Keratinocyte (primary cell): ENCODE measurements at regions not wholly inside any gene's neighbourhood (a gene's known extent, or its start where the extent isn't known, plus 50 kb on each side); places are given as distances from the start of the nearest gene placed in this dataset.

ENCODE experiments used
- EZH2 ChIP-seq: IDR thresholded peaks from one replicate; pipeline ENCODE4 v1.6.1; 2012; ENCODE audit warnings: inconsistent platforms, mild to moderate bottlenecking, low read length, moderate library complexity
- TF ChIP-seq, protein P1 (sequence below), 3 experiments: IDR thresholded peaks in 1 of 3; conservative IDR thresholded peaks in 1 of 3; optimal IDR thresholded peaks in 1 of 3; 2 replicates in 2 of 3; 3 replicates in 1 of 3; pipeline versions ENCODE3 to v1.5.1; 2011; ENCODE audit warnings: low read length in 3 of 3, mild to moderate bottlenecking in 3 of 3, moderate library complexity in 2 of 3, control low read depth in 1 of 3, inconsistent platforms in 1 of 3; ENCODE audit not compliant: insufficient read depth in 2 of 3; ENCODE audit errors: extremely low read depth in 1 of 3

DNA sequence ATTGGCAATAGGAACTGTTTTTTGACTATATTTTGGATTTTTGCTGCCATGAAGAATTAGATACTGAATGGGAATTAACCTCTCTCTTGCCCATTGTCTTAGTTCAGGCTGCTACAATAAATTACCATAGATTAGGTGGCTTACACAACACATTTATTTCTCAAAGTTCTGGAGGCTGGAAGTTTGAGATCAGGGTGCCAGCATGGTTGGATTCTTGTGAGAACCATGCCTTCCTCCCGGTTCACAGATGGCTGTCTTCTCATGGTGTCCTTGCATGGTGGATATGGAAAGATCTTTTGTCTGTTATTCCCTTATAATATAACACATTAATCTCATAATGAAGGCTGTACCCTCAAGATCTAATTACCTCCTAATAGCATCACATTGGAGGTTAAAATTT is 836.4 kb downstream of the SLC4A3 start:
- TF ChIP-seq, protein P1, sequence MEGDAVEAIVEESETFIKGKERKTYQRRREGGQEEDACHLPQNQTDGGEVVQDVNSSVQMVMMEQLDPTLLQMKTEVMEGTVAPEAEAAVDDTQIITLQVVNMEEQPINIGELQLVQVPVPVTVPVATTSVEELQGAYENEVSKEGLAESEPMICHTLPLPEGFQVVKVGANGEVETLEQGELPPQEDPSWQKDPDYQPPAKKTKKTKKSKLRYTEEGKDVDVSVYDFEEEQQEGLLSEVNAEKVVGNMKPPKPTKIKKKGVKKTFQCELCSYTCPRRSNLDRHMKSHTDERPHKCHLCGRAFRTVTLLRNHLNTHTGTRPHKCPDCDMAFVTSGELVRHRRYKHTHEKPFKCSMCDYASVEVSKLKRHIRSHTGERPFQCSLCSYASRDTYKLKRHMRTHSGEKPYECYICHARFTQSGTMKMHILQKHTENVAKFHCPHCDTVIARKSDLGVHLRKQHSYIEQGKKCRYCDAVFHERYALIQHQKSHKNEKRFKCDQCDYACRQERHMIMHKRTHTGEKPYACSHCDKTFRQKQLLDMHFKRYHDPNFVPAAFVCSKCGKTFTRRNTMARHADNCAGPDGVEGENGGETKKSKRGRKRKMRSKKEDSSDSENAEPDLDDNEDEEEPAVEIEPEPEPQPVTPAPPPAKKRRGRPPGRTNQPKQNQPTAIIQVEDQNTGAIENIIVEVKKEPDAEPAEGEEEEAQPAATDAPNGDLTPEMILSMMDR (optimal IDR thresholded peaks at IDR 0.05 in 1 of 3, IDR thresholded peaks at IDR 0.05 in 1 of 3, conservative IDR thresholded peaks at IDR 0.05 in 1 of 3; ENCODE audit: extremely low read depth in 1 of 3, insufficient read depth in 2 of 3, low read length in 3 of 3), result no peak
- no peak for TF ChIP-seq EZH2
